OCI-LY3 (cell line): ENCODE measurements at regions not wholly inside any gene's neighbourhood (a gene's known extent, or its start where the extent isn't known, plus 50 kb on each side); places are given as distances from the start of the nearest gene placed in this dataset.

Experiments used
- CTCF ChIP-seq: fragments of 200-600, 300-600 bp; sonication (generic); IDR thresholded peaks from 2 replicates; pipeline ENCODE4 v1.5.1; 2014; ENCODE audit warnings: antibody characterized with exemption, low read length, low read depth
- EZH2phosphoT487 ChIP-seq: fragments of 200-600 bp; shearing (Covaris generic); IDR thresholded peaks from 2 replicates; pipeline ENCODE4 v1.6.1; 2018; ENCODE audit warnings: antibody characterized with exemption, mixed run types, low read depth

GRCh38 chr1:83130886-83131691, 867.8 kb downstream of the TTLL7 start:
- TF ChIP-seq CTCF (no peak), EZH2phosphoT487 (no peak)
